HepG2 (cell line): ENCODE measurements at regions not wholly inside any gene's neighbourhood (a gene's known extent, or its start where the extent isn't known, plus 50 kb on each side); places are given as distances from the start of the nearest gene placed in this dataset.

Experiments
- ATAC-seq: fragments of 200-7000 bp; cut with Tn5 transposase; 3 replicates; pipeline ENCODE4 v1.9.1; 2020; ENCODE audit warnings: mild to moderate bottlenecking, moderate library complexity
- BruUV-seq: library from RNA; stranded (reverse); fragments of 400-500 nt; replicated peaks from 2 replicates; lab custom pipeline; 2021; lab: Mats Ljungman, UMichigan
- CTCF ChIA-PET: fragments of 300-600 bp; formaldehyde crosslinking; extraction: SDS; loops from one replicate; lab custom pipeline; 2021; ENCODE audit warnings: low total read pairs, inconsistent platforms, low intra/inter-chr PET ratio; lab: Yijun Ruan, JAX
- POLR2A ChIA-PET: fragments of 350-600 bp; sonication (Branson Sonifier 250); formaldehyde crosslinking; loops from one replicate; lab custom pipeline; 2020; ENCODE audit warnings: antibody characterized with exemption, inconsistent platforms; lab: Yijun Ruan, JAX
- DNase-seq: peaks from one replicate; pipeline ENCODE4 v3.0.0-alpha.2; 2015; ENCODE audit warnings: low spot score
- FAIRE-seq: peaks from 3 replicates; lab custom pipeline; 2011; peaks lifted over from hg19 to GRCh38; lab: Jason Lieb, UNC
- H2AFZ ChIP-seq: one replicate; pipeline ENCODE4 v1.6.1; 2011; ENCODE audit warnings: low read length, inconsistent platforms
- H3K27ac ChIP-seq: fragments of 300-600 bp; 3 replicates; pipeline ENCODE4 v1.8.0; 2011; ENCODE audit warnings: mixed run types, mild to moderate bottlenecking, mixed read lengths, low read length, inconsistent platforms; ENCODE audit not compliant: insufficient read depth; ENCODE audit errors: extremely low read length
- H3K27me3 ChIP-seq, 2 experiments: fragments of 200-600 bp in 1 of 2; 2 replicates in 1 of 2; 3 replicates in 1 of 2; pipeline versions ENCODE4 v1.6.0 to v1.8.0; 2011; ENCODE audit warnings: low read length in 2 of 2, mild to moderate bottlenecking in 2 of 2, moderate library complexity in 2 of 2, inconsistent platforms in 1 of 2; ENCODE audit not compliant: insufficient read depth in 2 of 2, control insufficient read depth in 1 of 2
- H3K36me3 ChIP-seq, 2 experiments: fragments of 200-600 bp in 1 of 2; replicated peaks in 1 of 2; 2 replicates in 1 of 2; 3 replicates in 1 of 2; pipeline versions ENCODE4 v1.5.1 to v1.8.0; 2011; ENCODE audit warnings: low read length in 2 of 2, inconsistent platforms in 1 of 2; ENCODE audit not compliant: insufficient read depth in 2 of 2, control insufficient read depth in 1 of 2
- H3K4me1 ChIP-seq: 2 replicates; pipeline ENCODE4 v1.5.1; 2012; ENCODE audit warnings: low read length, inconsistent platforms; ENCODE audit not compliant: insufficient read depth
- H3K4me2 ChIP-seq: 2 replicates; pipeline ENCODE4 v1.6.0; 2011; ENCODE audit warnings: low read depth, low read length, inconsistent platforms
- H3K4me3 ChIP-seq, 3 experiments: fragments of 200-600 bp in 1 of 3; sonication (generic), shearing (Covaris generic) in 1 of 3; replicated peaks in 1 of 3; 2 replicates each; pipeline ENCODE4 v1.5.1; 2011 to 2016; ENCODE audit warnings: low read length in 3 of 3, inconsistent platforms in 2 of 3, low read depth in 2 of 3, mild to moderate bottlenecking in 2 of 3, control low read depth in 1 of 3, mixed read lengths in 1 of 3; ENCODE audit not compliant: insufficient read depth in 1 of 3
- H3K79me2 ChIP-seq: one replicate; pipeline ENCODE4 v1.6.1; 2011; ENCODE audit warnings: low read length, inconsistent platforms; ENCODE audit not compliant: insufficient read depth
- H3K9ac ChIP-seq: 2 replicates; pipeline ENCODE4 v1.6.0; 2011; ENCODE audit warnings: mild to moderate bottlenecking, low read depth, low read length, inconsistent platforms; ENCODE audit not compliant: insufficient read depth
- H3K9me3 ChIP-seq: 2 replicates; pipeline ENCODE4 v1.5.1; 2012; ENCODE audit warnings: mild to moderate bottlenecking, low read length
- H4K20me1 ChIP-seq: 2 replicates; pipeline ENCODE4 v1.6.0; 2011; ENCODE audit warnings: inconsistent platforms, mild to moderate bottlenecking, low read length, moderate library complexity; ENCODE audit not compliant: insufficient read depth
- AHR ChIP-seq: IDR thresholded peaks from 2 replicates; pipeline ENCODE4 v1.6.1; 2018; ENCODE audit warnings: missing genetic modification reagents, missing compliant biosample characterization
- HES4 ChIP-seq: sonication (generic); formaldehyde crosslinking; IDR thresholded peaks from 2 replicates; pipeline ENCODE4 v1.9.0; 2021; ENCODE audit warnings: mild to moderate bottlenecking, missing genetic modification reagents, borderline replicate concordance
- HNRNPH1 ChIP-seq: fragments of 200-400 bp; formaldehyde crosslinking; optimal IDR thresholded peaks from 2 replicates; pipeline ENCODE3; 2017; ENCODE audit warnings: mild to moderate bottlenecking, low read depth, low read length
- NONO ChIP-seq, 2 experiments: fragments of 450-650 bp in 1 of 2; sonication (generic) in 1 of 2; formaldehyde crosslinking in 1 of 2; IDR thresholded peaks in 1 of 2; conservative IDR thresholded peaks in 1 of 2; 2 replicates each; pipeline versions ENCODE4 v1.6.1 to v1.8.0; 2017 to 2022; ENCODE audit warnings: mild to moderate bottlenecking in 1 of 2, missing genetic modification reagents in 1 of 2, moderate library complexity in 1 of 2
- RFXANK ChIP-seq: IDR thresholded peaks from 2 replicates; pipeline ENCODE4 v1.6.1; 2016
- TEAD2 ChIP-seq: sonication (generic); formaldehyde crosslinking; IDR thresholded peaks from 2 replicates; pipeline ENCODE4 v1.9.0; 2021; ENCODE audit warnings: missing genetic modification reagents
- ZNF232 ChIP-seq: sonication (generic); formaldehyde crosslinking; IDR thresholded peaks from 2 replicates; pipeline ENCODE4 v1.4.0; 2020; ENCODE audit warnings: missing genetic modification reagents, borderline replicate concordance
- ZNF24 ChIP-seq: fragments of 450-650 bp; IDR thresholded peaks from 2 replicates; pipeline ENCODE4 v1.6.1; 2017; ENCODE audit warnings: antibody characterized with exemption, mild to moderate bottlenecking
- WGBS: methylation state at CpG from one replicate; pipeline ENCODE4 v1.1.6; 2017; ENCODE audit warnings: low lambda C conversion rate; 5-methylcytosine and 5-hydroxymethylcytosine counted together
- in situ Hi-C: cut with HindIII; loops from 2 replicates; pipeline ENCODE4 v1.10.0; 2017; ENCODE audit warnings: low pct_unique_long_range_greater_than_20kb; ENCODE audit not compliant: extremely low pct_ligation_motif_present
- intact Hi-C: fragments of 100-400 bp; cut with micrococcal nuclease; formaldehyde crosslinking; loops from one replicate; pipeline ENCODE4 v1.10.0; 2022; ENCODE audit not compliant: unreplicated experiment
- TF ChIP-seq, protein P1 (sequence below): sonication (generic); formaldehyde crosslinking; IDR thresholded peaks from 2 replicates; pipeline ENCODE4 v1.4.0; 2020; ENCODE audit warnings: missing genetic modification reagents, borderline replicate concordance

DNA sequence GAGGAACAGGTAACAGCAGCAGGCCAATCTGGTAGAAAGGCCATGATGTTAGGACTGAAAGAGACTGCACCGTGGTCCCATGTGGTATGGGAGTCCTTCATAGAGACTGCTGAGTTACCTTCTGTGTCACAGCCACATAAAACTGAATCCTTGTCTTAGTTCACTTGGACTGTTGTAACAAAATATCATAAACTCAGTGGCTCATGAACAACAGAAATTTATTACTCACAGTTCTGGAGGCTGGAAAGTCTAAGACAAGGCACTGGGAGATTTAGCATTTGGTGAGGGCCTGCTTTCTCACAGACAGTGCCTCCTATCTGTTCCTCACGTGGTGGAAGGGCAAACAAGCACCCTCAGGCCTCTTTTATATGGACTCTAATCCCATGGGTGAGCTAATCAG is 67.5 kb downstream of the CD2 start:
- Histone ChIP-seq H3K79me2 (no peaks in the 10 kb centered on the region), H3K9me3 (no peaks in the 10 kb centered on the region), H3K4me3 (no peak overlapping the region), H4K20me1 (no peaks in the 10 kb centered on the region), H3K27ac (no peak overlapping the region), H3K4me2 (no peak overlapping the region), H2AFZ (no peak overlapping the region), H3K27me3 (no peaks in the 10 kb centered on the region), H3K9ac (no peak overlapping the region), H3K4me1 (peaks cover 11% of the 10 kb centered on the region), H3K36me3 (no peaks in the 10 kb centered on the region)
- no peak for TF ChIP-seq ZNF232
- no peak for TF ChIP-seq RFXANK (CRISPR knock-in tag)
- no peak for TF ChIP-seq TEAD2 (CRISPR knock-in tag)
- POLR2A ChIA-PET, result no interaction called here
- CTCF ChIA-PET, result no interaction called here
- DNase-seq (no peak), ATAC-seq (no peak), FAIRE-seq (no peak)
- in situ Hi-C loops, result no loop called here
- 0% methylated on average over 2 of the region's 2 CpGs for WGBS
- intact Hi-C loops, result no loop called here
- no TSS peak for BruUV-seq

DNA sequence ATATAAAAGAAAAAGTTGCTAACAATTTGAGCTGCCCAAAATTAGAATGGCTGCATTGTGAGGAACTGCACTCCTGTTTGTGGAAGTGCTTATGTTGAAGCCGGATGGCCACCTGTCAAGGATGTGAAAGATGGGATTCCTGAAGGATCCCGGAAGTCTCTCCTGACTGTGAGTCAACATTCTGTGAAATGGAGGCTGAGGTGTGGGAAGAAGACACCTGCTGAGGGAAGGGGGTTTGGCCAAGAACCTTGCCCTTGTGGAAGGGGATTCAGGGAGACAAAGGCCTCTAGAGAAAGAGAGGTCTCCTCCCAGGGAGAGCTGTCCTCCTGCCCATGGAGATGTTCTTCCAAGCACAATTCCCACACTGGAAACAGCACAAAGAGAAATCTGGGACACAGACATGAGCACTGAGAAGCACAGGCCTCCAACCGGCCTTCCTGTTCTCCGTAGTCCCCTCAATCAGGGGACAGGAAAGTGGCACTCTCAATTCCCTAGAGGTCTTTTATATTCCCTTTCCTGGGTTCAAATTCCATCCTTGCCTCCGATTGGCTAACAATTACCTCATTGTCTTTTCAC is 70.5 kb downstream of the CD2 start:
- no peaks in the 10 kb centered on the region for H3K27me3 ChIP-seq
- ChIA-PET CTCF (no interaction called here), POLR2A (no interaction called here)
- no peak for TF ChIP-seq ZNF24
- TF ChIP-seq HES4 (CRISPR knock-in tag), result no peak
- no peak for TF ChIP-seq NONO (IDR thresholded peaks at IDR 0.05)
- no peak for TF ChIP-seq NONO (CRISPR knock-in tag; conservative IDR thresholded peaks at IDR 0.05)
- TF ChIP-seq, protein P1, sequence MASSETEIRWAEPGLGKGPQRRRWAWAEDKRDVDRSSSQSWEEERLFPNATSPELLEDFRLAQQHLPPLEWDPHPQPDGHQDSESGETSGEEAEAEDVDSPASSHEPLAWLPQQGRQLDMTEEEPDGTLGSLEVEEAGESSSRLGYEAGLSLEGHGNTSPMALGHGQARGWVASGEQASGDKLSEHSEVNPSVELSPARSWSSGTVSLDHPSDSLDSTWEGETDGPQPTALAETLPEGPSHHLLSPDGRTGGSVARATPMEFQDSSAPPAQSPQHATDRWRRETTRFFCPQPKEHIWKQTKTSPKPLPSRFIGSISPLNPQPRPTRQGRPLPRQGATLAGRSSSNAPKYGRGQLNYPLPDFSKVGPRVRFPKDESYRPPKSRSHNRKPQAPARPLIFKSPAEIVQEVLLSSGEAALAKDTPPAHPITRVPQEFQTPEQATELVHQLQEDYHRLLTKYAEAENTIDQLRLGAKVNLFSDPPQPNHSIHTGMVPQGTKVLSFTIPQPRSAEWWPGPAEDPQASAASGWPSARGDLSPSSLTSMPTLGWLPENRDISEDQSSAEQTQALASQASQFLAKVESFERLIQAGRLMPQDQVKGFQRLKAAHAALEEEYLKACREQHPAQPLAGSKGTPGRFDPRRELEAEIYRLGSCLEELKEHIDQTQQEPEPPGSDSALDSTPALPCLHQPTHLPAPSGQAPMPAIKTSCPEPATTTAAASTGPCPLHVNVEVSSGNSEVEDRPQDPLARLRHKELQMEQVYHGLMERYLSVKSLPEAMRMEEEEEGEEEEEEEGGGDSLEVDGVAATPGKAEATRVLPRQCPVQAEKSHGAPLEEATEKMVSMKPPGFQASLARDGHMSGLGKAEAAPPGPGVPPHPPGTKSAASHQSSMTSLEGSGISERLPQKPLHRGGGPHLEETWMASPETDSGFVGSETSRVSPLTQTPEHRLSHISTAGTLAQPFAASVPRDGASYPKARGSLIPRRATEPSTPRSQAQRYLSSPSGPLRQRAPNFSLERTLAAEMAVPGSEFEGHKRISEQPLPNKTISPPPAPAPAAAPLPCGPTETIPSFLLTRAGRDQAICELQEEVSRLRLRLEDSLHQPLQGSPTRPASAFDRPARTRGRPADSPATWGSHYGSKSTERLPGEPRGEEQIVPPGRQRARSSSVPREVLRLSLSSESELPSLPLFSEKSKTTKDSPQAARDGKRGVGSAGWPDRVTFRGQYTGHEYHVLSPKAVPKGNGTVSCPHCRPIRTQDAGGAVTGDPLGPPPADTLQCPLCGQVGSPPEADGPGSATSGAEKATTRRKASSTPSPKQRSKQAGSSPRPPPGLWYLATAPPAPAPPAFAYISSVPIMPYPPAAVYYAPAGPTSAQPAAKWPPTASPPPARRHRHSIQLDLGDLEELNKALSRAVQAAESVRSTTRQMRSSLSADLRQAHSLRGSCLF (CRISPR knock-in tag), result no peak
- TF ChIP-seq HNRNPH1, result no peak
- no peak for TF ChIP-seq AHR (CRISPR knock-in tag)
- 6% methylated on average over 5 of the region's 5 CpGs for WGBS
- H3K4me3 ChIP-seq, result no peak overlapping the region
- peaks cover 17% of the 10 kb centered on the region for H3K4me1 ChIP-seq
- no peaks in the 10 kb centered on the region for H3K36me3 ChIP-seq
- no peaks in the 10 kb centered on the region for H3K9me3 ChIP-seq
- in situ Hi-C loops, result no loop called here
- no peak overlapping the region for H3K27ac ChIP-seq
- H3K9ac ChIP-seq, result no peak overlapping the region
- H3K4me2 ChIP-seq, result no peak overlapping the region
- H2AFZ ChIP-seq, result no peak overlapping the region
- ATAC-seq, result no peak
- intact Hi-C loops, result no loop called here
- no TSS peak for BruUV-seq
- no peak for DNase-seq
- H3K79me2 ChIP-seq, result no peaks in the 10 kb centered on the region
- no peaks in the 10 kb centered on the region for H4K20me1 ChIP-seq
- FAIRE-seq, result no peak
